ENCODE measurements at regions not wholly inside any gene's neighbourhood (a gene's known extent, or its start where the extent isn't known, plus 50 kb on each side); places are given as distances from the start of the nearest gene placed in this dataset.

DNA sequence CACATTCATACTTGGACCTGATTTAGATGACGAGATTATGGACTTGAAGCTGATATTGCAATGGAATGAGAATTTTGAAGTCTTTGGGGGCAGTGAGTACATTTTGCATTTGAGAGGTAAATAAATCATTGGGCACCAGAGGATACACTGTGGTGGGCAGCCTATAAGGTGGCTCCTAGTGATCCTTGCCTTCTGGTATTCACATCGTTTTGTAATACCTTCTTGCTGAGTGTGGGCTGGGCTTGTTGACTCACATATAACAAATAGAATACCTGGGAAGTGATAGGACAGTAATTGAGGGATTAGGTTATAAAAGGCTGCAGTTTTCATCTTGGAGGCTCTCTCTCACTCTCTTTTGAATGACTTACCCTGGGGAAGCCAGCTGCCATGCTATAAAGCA is 605.5 kb upstream of the KCNMB2 start:
- POLR2A ChIA-PET = no interaction called here
- no peaks in the 10 kb centered on the region for H3K27me3 Mint-ChIP-seq (ENCODE audit: low read depth)
- H3K27ac Mint-ChIP-seq = no peak overlapping the region
- DNase-seq (ENCODE audit: low spot score) = no peak
- CTCF ChIA-PET = no interaction called here
- H3K36me3 Mint-ChIP-seq = no peaks in the 10 kb centered on the region
- ATAC-seq = no peak
- TF ChIP-seq CBFB (CRISPR knock-in tag; IDR thresholded peaks at IDR 0.05; ENCODE audit: low read depth) (no peak), OVOL2 (CRISPR knock-in tag; IDR thresholded peaks at IDR 0.05; ENCODE audit: borderline replicate concordance) (no peak), SOX15 (CRISPR knock-in tag; IDR thresholded peaks at IDR 0.05) (no peak), TEAD4 (CRISPR knock-in tag; IDR thresholded peaks at IDR 0.05) (no peak), JAZF1 (CRISPR knock-in tag; IDR thresholded peaks at IDR 0.05) (no peak), ZNF138 (CRISPR knock-in tag; conservative IDR thresholded peaks at IDR 0.05) (no peak), RORB (CRISPR knock-in tag; IDR thresholded peaks at IDR 0.05) (no peak), PRRX2 (CRISPR knock-in tag; IDR thresholded peaks at IDR 0.05) (no peak), GABPB1 (CRISPR knock-in tag; IDR thresholded peaks at IDR 0.05) (no peak), ELF4 (CRISPR knock-in tag; IDR thresholded peaks at IDR 0.05; ENCODE audit: low read depth) (no peak), ZNF671 (CRISPR knock-in tag; IDR thresholded peaks at IDR 0.05) (no peak), ZNF423 (CRISPR knock-in tag; IDR thresholded peaks at IDR 0.05) (no peak), TP53 (CRISPR knock-in tag; IDR thresholded peaks at IDR 0.05) (no peak), GRHL2 (CRISPR knock-in tag; IDR thresholded peaks at IDR 0.05; ENCODE audit: insufficient replicate concordance, severe bottlenecking) (no peak)
- 0 out of 2 replicates have a peak, but pooled peaks cover 3% of the 10 kb centered on the region for H3K4me1 Mint-ChIP-seq
- no peaks in the 10 kb centered on the region for H3K9me3 Mint-ChIP-seq
- no peak overlapping the region for H3K4me3 Mint-ChIP-seq

DNA sequence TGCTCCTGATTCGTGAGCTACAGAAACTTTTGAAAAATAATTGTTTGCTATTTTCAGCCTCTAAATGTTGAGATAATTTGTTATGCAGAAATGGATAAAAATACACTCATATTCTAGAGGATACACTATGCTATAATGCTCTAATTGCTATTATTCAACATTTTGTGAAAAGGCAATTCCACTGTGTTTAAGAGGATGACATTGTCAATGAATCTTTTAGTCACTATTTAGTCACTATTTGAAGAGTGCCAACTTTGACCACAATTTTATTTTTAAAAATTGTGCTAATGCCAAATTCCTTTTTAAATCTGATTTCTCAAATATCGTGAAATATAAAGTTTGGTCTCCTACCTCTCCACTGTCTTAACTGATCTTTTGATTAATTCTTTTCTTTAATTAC is 604.9 kb upstream of the KCNMB2 start:
- CTCF ChIA-PET = no interaction called here
- no peaks in the 10 kb centered on the region for H3K9me3 Mint-ChIP-seq
- ATAC-seq (no peak), DNase-seq (ENCODE audit: low spot score) (no peak)
- no peaks in the 10 kb centered on the region for H3K36me3 Mint-ChIP-seq
- TF ChIP-seq ZNF425 (CRISPR knock-in tag; conservative IDR thresholded peaks at IDR 0.05) (no peak), STAT6 (CRISPR knock-in tag; conservative IDR thresholded peaks at IDR 0.05; ENCODE audit: low read depth) (no peak), ZBTB21 (CRISPR knock-in tag; IDR thresholded peaks at IDR 0.05; ENCODE audit: borderline replicate concordance) (no peak), GRHL2 (CRISPR knock-in tag; IDR thresholded peaks at IDR 0.05; ENCODE audit: insufficient replicate concordance, severe bottlenecking) (no peak), CREM (CRISPR knock-in tag; IDR thresholded peaks at IDR 0.05) (no peak), E2F5 (CRISPR knock-in tag; IDR thresholded peaks at IDR 0.05) (no peak), TP53 (CRISPR knock-in tag; IDR thresholded peaks at IDR 0.05) (no peak), ZNF219 (CRISPR knock-in tag; IDR thresholded peaks at IDR 0.05; ENCODE audit: borderline replicate concordance) (no peak)
- 0 out of 2 replicates have a peak, but pooled peaks cover 3% of the 10 kb centered on the region for H3K4me1 Mint-ChIP-seq
- H3K27me3 Mint-ChIP-seq (ENCODE audit: low read depth) = no peaks in the 10 kb centered on the region
- no peak overlapping the region for H3K27ac Mint-ChIP-seq
- POLR2A ChIA-PET = no interaction called here
- no peak overlapping the region for H3K4me3 Mint-ChIP-seq

DNA sequence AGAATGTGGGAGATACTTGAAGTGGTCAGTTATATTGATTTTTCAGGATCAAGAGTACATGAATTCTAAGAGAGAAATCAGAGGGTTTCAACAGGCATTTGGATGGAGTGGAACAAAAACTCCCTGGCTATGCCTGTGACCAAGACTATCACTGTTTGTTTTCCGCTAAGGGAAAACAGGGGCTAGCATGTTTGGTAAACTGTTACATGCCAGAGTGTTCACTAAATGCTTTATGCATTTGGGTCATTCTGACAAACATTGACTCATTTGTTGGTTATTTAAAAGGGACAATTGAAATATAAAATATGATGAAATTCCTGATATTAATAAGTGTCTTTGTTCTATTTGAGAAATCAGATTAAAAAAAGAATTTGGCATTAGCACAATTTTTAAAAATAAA is 603.9 kb upstream of the KCNMB2 start:
- Mint-ChIP-seq H3K36me3 (no peaks in the 10 kb centered on the region), H3K27ac (no peak overlapping the region), H3K27me3 (ENCODE audit: low read depth) (no peaks in the 10 kb centered on the region), H3K9me3 (no peaks in the 10 kb centered on the region), H3K4me1 (0 out of 2 replicates have a peak, but pooled peaks cover 3% of the 10 kb centered on the region), H3K4me3 (no peak overlapping the region)
- no peak for ATAC-seq
- CTCF ChIA-PET = no interaction called here
- DNase-seq (ENCODE audit: low spot score) = no peak
- POLR2A ChIA-PET = no interaction called here
- no peak for TF ChIP-seq TEAD4 (CRISPR knock-in tag; IDR thresholded peaks at IDR 0.05)
- TF ChIP-seq KAT7 (CRISPR knock-in tag; IDR thresholded peaks at IDR 0.05; ENCODE audit: borderline replicate concordance) = no peak
- no peak for TF ChIP-seq PREB (CRISPR knock-in tag; IDR thresholded peaks at IDR 0.05; ENCODE audit: borderline replicate concordance)
- TF ChIP-seq MAX (CRISPR knock-in tag; IDR thresholded peaks at IDR 0.05) = no peak
- TF ChIP-seq, protein P1, sequence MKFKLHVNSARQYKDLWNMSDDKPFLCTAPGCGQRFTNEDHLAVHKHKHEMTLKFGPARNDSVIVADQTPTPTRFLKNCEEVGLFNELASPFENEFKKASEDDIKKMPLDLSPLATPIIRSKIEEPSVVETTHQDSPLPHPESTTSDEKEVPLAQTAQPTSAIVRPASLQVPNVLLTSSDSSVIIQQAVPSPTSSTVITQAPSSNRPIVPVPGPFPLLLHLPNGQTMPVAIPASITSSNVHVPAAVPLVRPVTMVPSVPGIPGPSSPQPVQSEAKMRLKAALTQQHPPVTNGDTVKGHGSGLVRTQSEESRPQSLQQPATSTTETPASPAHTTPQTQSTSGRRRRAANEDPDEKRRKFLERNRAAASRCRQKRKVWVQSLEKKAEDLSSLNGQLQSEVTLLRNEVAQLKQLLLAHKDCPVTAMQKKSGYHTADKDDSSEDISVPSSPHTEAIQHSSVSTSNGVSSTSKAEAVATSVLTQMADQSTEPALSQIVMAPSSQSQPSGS (CRISPR knock-in tag; IDR thresholded peaks at IDR 0.05; ENCODE audit: borderline replicate concordance, low read depth) = no peak
- no peak for TF ChIP-seq ATF1 (CRISPR knock-in tag; IDR thresholded peaks at IDR 0.05)
- TF ChIP-seq NFATC4 (CRISPR knock-in tag; IDR thresholded peaks at IDR 0.05) = no peak
- TF ChIP-seq ZNF232 (CRISPR knock-in tag; IDR thresholded peaks at IDR 0.05) = no peak
